ENCODE measurements at regions not wholly inside any gene's neighbourhood (a gene's known extent, or its start where the extent isn't known, plus 50 kb on each side); places are given as distances from the start of the nearest gene placed in this dataset.

- Histone ChIP-seq H3K4me3 (ENCODE audit: extremely low read depth, insufficient read depth, low read length, poor library complexity, severe bottlenecking) (no peak overlapping the region), H3K27ac (ENCODE audit: low read depth, low read length, severe bottlenecking) (peak overlapping the region; percentile 29), H3K4me1 (ENCODE audit: control insufficient read depth, insufficient read depth, low read length, poor library complexity, severe bottlenecking) (peaks cover 39% of the 10 kb centered on the region), H3K36me3 (ENCODE audit: control insufficient read depth, insufficient read depth, low read length) (no peaks in the 10 kb centered on the region), H3K9me3 (ENCODE audit: control insufficient read depth, low read length) (no peaks in the 10 kb centered on the region)
- 64 to 79% methylated on average over 3 to 7 of the region's 12 CpGs for WGBS, 2 experiments (ENCODE audit: insufficient coverage in 2 of 2)
Measured at GRCh38 chr11:120061036-120061760, 76.7 kb downstream of the TRIM29 start.

GRCh38 chr11:120060512-120060911 is 77.4 kb downstream of the TRIM29 start:
- 96% methylated on average over 4 to 7 of the region's 7 CpGs for WGBS, 2 experiments (ENCODE audit: insufficient coverage in 2 of 2)
- Histone ChIP-seq H3K4me3 (ENCODE audit: extremely low read depth, insufficient read depth, low read length, poor library complexity, severe bottlenecking) (no peak overlapping the region), H3K9me3 (ENCODE audit: control insufficient read depth, low read length) (no peaks in the 10 kb centered on the region), H3K27ac (ENCODE audit: low read depth, low read length, severe bottlenecking) (no peak overlapping the region), H3K36me3 (ENCODE audit: control insufficient read depth, insufficient read depth, low read length) (no peaks in the 10 kb centered on the region), H3K4me1 (ENCODE audit: control insufficient read depth, insufficient read depth, low read length, poor library complexity, severe bottlenecking) (peaks cover 39% of the 10 kb centered on the region)

- WGBS, 2 experiments (ENCODE audit: insufficient coverage in 2 of 2) = 100% methylated on average over 2 to 3 of the region's 4 CpGs
- H3K4me1 ChIP-seq (ENCODE audit: control insufficient read depth, insufficient read depth, low read length, poor library complexity, severe bottlenecking) = peaks cover 39% of the 10 kb centered on the region
- no peaks in the 10 kb centered on the region for H3K9me3 ChIP-seq (ENCODE audit: control insufficient read depth, low read length)
- H3K4me3 ChIP-seq (ENCODE audit: extremely low read depth, insufficient read depth, low read length, poor library complexity, severe bottlenecking) = no peak overlapping the region
- H3K36me3 ChIP-seq (ENCODE audit: control insufficient read depth, insufficient read depth, low read length) = no peaks in the 10 kb centered on the region
- no peak overlapping the region for H3K27ac ChIP-seq (ENCODE audit: low read depth, low read length, severe bottlenecking)
Measured at GRCh38 chr11:120058931-120059330, 79.0 kb downstream of the TRIM29 start.

GRCh38 chr11:120057595-120058581 is 80.0 kb downstream of the TRIM29 start:
- peaks cover 37% of the 10 kb centered on the region for H3K4me1 ChIP-seq (ENCODE audit: control insufficient read depth, insufficient read depth, low read length, poor library complexity, severe bottlenecking)
- H3K36me3 ChIP-seq (ENCODE audit: control insufficient read depth, insufficient read depth, low read length) = no peaks in the 10 kb centered on the region
- peaks cover 2% of the 10 kb centered on the region for H3K9me3 ChIP-seq (ENCODE audit: control insufficient read depth, low read length)
- peak overlapping the region; percentile 57 for H3K27ac ChIP-seq (ENCODE audit: low read depth, low read length, severe bottlenecking)
- WGBS, 2 experiments (ENCODE audit: insufficient coverage in 2 of 2) = 35% methylated on average over 12 to 15 of the region's 18 CpGs
- H3K4me3 ChIP-seq (ENCODE audit: extremely low read depth, insufficient read depth, low read length, poor library complexity, severe bottlenecking) = no peak overlapping the region

- Histone ChIP-seq H3K27ac (ENCODE audit: low read depth, low read length, severe bottlenecking) (no peak overlapping the region), H3K4me3 (ENCODE audit: extremely low read depth, insufficient read depth, low read length, poor library complexity, severe bottlenecking) (no peak overlapping the region), H3K9me3 (ENCODE audit: control insufficient read depth, low read length) (peaks cover 5% of the 10 kb centered on the region), H3K4me1 (ENCODE audit: control insufficient read depth, insufficient read depth, low read length, poor library complexity, severe bottlenecking) (peaks cover 28% of the 10 kb centered on the region), H3K36me3 (ENCODE audit: control insufficient read depth, insufficient read depth, low read length) (no peaks in the 10 kb centered on the region)
- 51 to 77% methylated on average over 3 to 4 of the region's 4 CpGs for WGBS, 2 experiments (ENCODE audit: insufficient coverage in 2 of 2)
Measured at GRCh38 chr11:120057028-120057330, 80.9 kb downstream of the TRIM29 start.

GRCh38 chr11:120056301-120057027 is 81.4 kb downstream of the TRIM29 start:
- Histone ChIP-seq H3K4me3 (ENCODE audit: extremely low read depth, insufficient read depth, low read length, poor library complexity, severe bottlenecking) (no peak overlapping the region), H3K9me3 (ENCODE audit: control insufficient read depth, low read length) (peaks cover 5% of the 10 kb centered on the region), H3K36me3 (ENCODE audit: control insufficient read depth, insufficient read depth, low read length) (no peaks in the 10 kb centered on the region), H3K4me1 (ENCODE audit: control insufficient read depth, insufficient read depth, low read length, poor library complexity, severe bottlenecking) (peaks cover 23% of the 10 kb centered on the region), H3K27ac (ENCODE audit: low read depth, low read length, severe bottlenecking) (no peak overlapping the region)
- WGBS, 2 experiments (ENCODE audit: insufficient coverage in 2 of 2) = 93 to 94% methylated on average over 10 of the region's 10 CpGs

- H3K4me3 ChIP-seq (ENCODE audit: extremely low read depth, insufficient read depth, low read length, poor library complexity, severe bottlenecking) = no peak overlapping the region
- no peaks in the 10 kb centered on the region for H3K36me3 ChIP-seq (ENCODE audit: control insufficient read depth, insufficient read depth, low read length)
- H3K27ac ChIP-seq (ENCODE audit: low read depth, low read length, severe bottlenecking) = no peak overlapping the region
Measured at GRCh38 chr11:120055646-120056045, 82.3 kb downstream of the TRIM29 start.

GRCh38 chr11:120054753-120055045 is 83.2 kb downstream of the TRIM29 start:
- no peaks in the 10 kb centered on the region for H3K36me3 ChIP-seq (ENCODE audit: control insufficient read depth, insufficient read depth, low read length)
- no peak overlapping the region for H3K27ac ChIP-seq (ENCODE audit: low read depth, low read length, severe bottlenecking)
- WGBS, 2 experiments (ENCODE audit: insufficient coverage in 2 of 2) = 88 to 97% methylated on average over 3 of the region's 4 CpGs
- H3K9me3 ChIP-seq (ENCODE audit: control insufficient read depth, low read length) = peaks cover 5% of the 10 kb centered on the region
- H3K4me1 ChIP-seq (ENCODE audit: control insufficient read depth, insufficient read depth, low read length, poor library complexity, severe bottlenecking) = peaks cover 20% of the 10 kb centered on the region
- H3K4me3 ChIP-seq (ENCODE audit: extremely low read depth, insufficient read depth, low read length, poor library complexity, severe bottlenecking) = no peak overlapping the region

More at GRCh38 chr11:120055646-120056045, 82.3 kb downstream of the TRIM29 start:
- H3K4me1 ChIP-seq (ENCODE audit: control insufficient read depth, insufficient read depth, low read length, poor library complexity, severe bottlenecking) = peaks cover 20% of the 10 kb centered on the region
- peaks cover 5% of the 10 kb centered on the region for H3K9me3 ChIP-seq (ENCODE audit: control insufficient read depth, low read length)

GRCh38 chr11:120054016-120054752 is 83.7 kb downstream of the TRIM29 start:
- H3K36me3 ChIP-seq (ENCODE audit: control insufficient read depth, insufficient read depth, low read length) = no peaks in the 10 kb centered on the region
- 93 to 95% methylated on average over 2 to 3 of the region's 3 CpGs for WGBS, 2 experiments (ENCODE audit: insufficient coverage in 2 of 2)
- H3K9me3 ChIP-seq (ENCODE audit: control insufficient read depth, low read length) = peaks cover 5% of the 10 kb centered on the region
- H3K4me3 ChIP-seq (ENCODE audit: extremely low read depth, insufficient read depth, low read length, poor library complexity, severe bottlenecking) = no peak overlapping the region
- H3K4me1 ChIP-seq (ENCODE audit: control insufficient read depth, insufficient read depth, low read length, poor library complexity, severe bottlenecking) = peaks cover 20% of the 10 kb centered on the region
- H3K27ac ChIP-seq (ENCODE audit: low read depth, low read length, severe bottlenecking) = no peak overlapping the region

GRCh38 chr11:120052196-120052775 is 85.6 kb downstream of the TRIM29 start:
- Histone ChIP-seq H3K4me1 (ENCODE audit: control insufficient read depth, insufficient read depth, low read length, poor library complexity, severe bottlenecking) (peaks cover 8% of the 10 kb centered on the region), H3K9me3 (ENCODE audit: control insufficient read depth, low read length) (peaks cover 11% of the 10 kb centered on the region)
- 88 to 96% methylated on average over 5 to 6 of the region's 6 CpGs for WGBS, 2 experiments (ENCODE audit: insufficient coverage in 2 of 2)

More at GRCh38 chr11:120052196-120052775, 85.6 kb downstream of the TRIM29 start:
- no peak overlapping the region for H3K27ac ChIP-seq (ENCODE audit: low read depth, low read length, severe bottlenecking)
- no peak overlapping the region for H3K4me3 ChIP-seq (ENCODE audit: extremely low read depth, insufficient read depth, low read length, poor library complexity, severe bottlenecking)
- H3K36me3 ChIP-seq (ENCODE audit: control insufficient read depth, insufficient read depth, low read length) = no peaks in the 10 kb centered on the region

Measured in mesodermal cell (in vitro differentiated cells).